K562 (cell line): ENCODE measurements at regions not wholly inside any gene's neighbourhood (a gene's known extent, or its start where the extent isn't known, plus 50 kb on each side); places are given as distances from the start of the nearest gene placed in this dataset.

Experiments used
- BACH1 ChIP-seq: fragments of 200-800 bp; sonication (Bioruptor generic); IDR thresholded peaks from 2 replicates; pipeline ENCODE4 v1.6.1; 2016; ENCODE audit warnings: missing genetic modification characterization, missing compliant biosample characterization
- ESRRA ChIP-seq: fragments of 450-650 bp; IDR thresholded peaks from 2 replicates; pipeline ENCODE4 v1.6.1; 2014; ENCODE audit warnings: low read depth, mild to moderate bottlenecking, moderate library complexity, borderline replicate concordance
- GABPB2 ChIP-seq: fragments of 250-450 bp; sonication (Bioruptor Pico); conservative IDR thresholded peaks from 2 replicates; pipeline ENCODE4 v1.5.1; 2021; ENCODE audit warnings: mild to moderate bottlenecking
- HNRNPUL1 ChIP-seq: fragments of 200-400 bp; formaldehyde crosslinking; IDR thresholded peaks from 2 replicates; pipeline ENCODE4 v1.6.1; 2017; ENCODE audit warnings: low read length
- KAT2B ChIP-seq: IDR thresholded peaks from one replicate; pipeline ENCODE4 v1.6.1; 2012; ENCODE audit warnings: low read depth, mild to moderate bottlenecking, control low read depth, inconsistent platforms, low read length, moderate library complexity
- KLF10 ChIP-seq: fragments of 250-450 bp; sonication (Bioruptor Pico); IDR thresholded peaks from 2 replicates; pipeline ENCODE4 v1.6.1; 2021; ENCODE audit warnings: matching md5 sums
- MCM7 ChIP-seq, 2 experiments: fragments of 450-650 bp; IDR thresholded peaks; 2 replicates each; pipeline ENCODE4 v1.6.1; 2016 to 2018
- NR2C2 ChIP-seq, 2 experiments: fragments of 200-800 bp in 1 of 2; sonication (Bioruptor generic) in 1 of 2; sonication (generic) in 1 of 2; formaldehyde crosslinking in 1 of 2; IDR thresholded peaks; 2 replicates each; pipeline versions ENCODE4 v1.6.1 to v1.8.0; 2016 to 2022; ENCODE audit warnings: mild to moderate bottlenecking in 1 of 2, missing compliant biosample characterization in 1 of 2, missing genetic modification characterization in 1 of 2, missing genetic modification reagents in 1 of 2
- NR3C1 ChIP-seq: sonication (generic); formaldehyde crosslinking; IDR thresholded peaks from 2 replicates; pipeline ENCODE4 v1.8.1; 2022; ENCODE audit warnings: missing genetic modification reagents
- PTBP1 ChIP-seq: fragments of 200-400 bp; formaldehyde crosslinking; IDR thresholded peaks from 2 replicates; pipeline ENCODE4 v1.6.1; 2017; ENCODE audit warnings: low read depth, low read length
- SMARCA5 ChIP-seq: fragments of 450-650 bp; IDR thresholded peaks from 2 replicates; pipeline ENCODE4 v1.6.1; 2016
- SOX6 ChIP-seq: fragments of 450-650 bp; IDR thresholded peaks from 2 replicates; pipeline ENCODE4 v1.6.1; 2014; ENCODE audit warnings: mild to moderate bottlenecking
- ZFP36 ChIP-seq: fragments of 150-350 bp; IDR thresholded peaks from 2 replicates; pipeline ENCODE4 v1.6.1; 2018; ENCODE audit warnings: low read length, low read depth; ENCODE audit not compliant: partially characterized antibody
- ZNF197 ChIP-seq: fragments of 200-800 bp; sonication (Bioruptor generic); IDR thresholded peaks from 2 replicates; pipeline ENCODE4 v1.6.1; 2016; ENCODE audit warnings: low read depth, missing genetic modification characterization, missing compliant biosample characterization
- ZNF589 ChIP-seq: fragments of 200-800 bp; sonication (Bioruptor generic); IDR thresholded peaks from 2 replicates; pipeline ENCODE4 v1.6.1; 2016; ENCODE audit warnings: low read depth, missing genetic modification characterization, missing compliant biosample characterization
- ZNF75A ChIP-seq: fragments of 450-650 bp; formaldehyde crosslinking; IDR thresholded peaks from 2 replicates; pipeline ENCODE4 v1.4.0; 2020; ENCODE audit warnings: mild to moderate bottlenecking
- ZNF766 ChIP-seq: fragments of 200-800 bp; sonication (Bioruptor generic); conservative IDR thresholded peaks from 2 replicates; pipeline ENCODE4 v1.6.1; 2016; ENCODE audit warnings: missing genetic modification characterization, missing compliant biosample characterization
- TF ChIP-seq, protein P1 (sequence below): fragments of 250-450 bp; sonication (Bioruptor Pico); IDR thresholded peaks from 2 replicates; pipeline ENCODE4 v1.8.0; 2022; ENCODE audit warnings: inconsistent platforms
- TF ChIP-seq, protein P2 (sequence below): IDR thresholded peaks from 2 replicates; pipeline ENCODE4 v1.6.1; 2011; ENCODE audit not compliant: insufficient read length; ENCODE audit errors: extremely low read depth
- TF ChIP-seq, protein P3 (sequence below), 3 experiments: fragments of 200-800 bp in 1 of 3; sonication (Bioruptor generic) in 1 of 3; sonication (generic) in 1 of 3; formaldehyde crosslinking in 1 of 3; IDR thresholded peaks; 2 replicates each; pipeline versions ENCODE4 v1.6.1 to v1.8.0; 2016 to 2022; ENCODE audit warnings: mild to moderate bottlenecking in 2 of 3, missing compliant biosample characterization in 2 of 3, missing genetic modification characterization in 2 of 3, missing genetic modification reagents in 1 of 3

DNA sequence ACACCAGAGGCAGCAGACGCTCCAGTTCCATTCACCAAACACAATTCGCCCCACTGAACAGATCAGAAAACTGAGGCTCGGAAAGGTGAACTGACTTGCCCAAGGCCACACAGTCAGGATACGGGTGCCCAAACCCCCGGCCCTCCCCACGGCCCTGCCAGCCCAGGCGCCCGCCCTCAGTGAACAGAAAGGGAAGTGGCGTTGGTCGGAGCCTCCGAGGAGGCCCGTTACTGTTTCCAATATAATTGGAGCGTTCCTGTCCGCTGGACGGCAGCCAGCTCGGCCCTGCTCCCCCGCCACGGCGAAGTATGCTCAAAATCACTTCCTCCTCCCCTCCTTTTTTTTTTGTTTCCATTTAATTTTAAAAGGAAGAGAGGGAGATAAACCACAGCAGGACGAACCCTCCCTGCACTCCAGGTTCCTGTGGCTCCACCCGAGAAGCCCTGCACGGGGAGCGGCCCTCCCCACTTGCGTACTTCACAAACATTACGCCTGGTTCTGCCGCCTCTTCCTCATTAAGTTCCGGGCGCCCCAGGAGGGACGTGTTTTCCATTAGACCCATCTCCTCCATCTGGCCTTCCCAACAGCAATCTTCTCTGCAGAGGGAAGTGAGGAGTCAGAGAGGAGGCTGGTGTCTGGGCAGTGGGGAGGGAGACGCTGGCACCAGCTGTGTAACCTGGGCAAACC, 61.1 kb downstream of the NCOR2 start (continued):
- TF ChIP-seq ESRRA (peak; percentile 80), MCM7 (IDR thresholded peaks at IDR 0.05) (no peak), NR2C2 (CRISPR knock-in tag; IDR thresholded peaks at IDR 0.05) (no peak), NR2C2 (tag; IDR thresholded peaks at IDR 0.05) (no peak), PTBP1 (no peak), SOX6 (peak; percentile 30; the same call in 1 of the 2 replicates), HNRNPUL1 (no peak), ZNF75A (no peak), KLF10 (no peak), KAT2B (no peak), ZFP36 (no peak), ZNF766 (0 out of 2 replicates have a peak, but pooled peaks have one; percentile 48), ZNF589 (no peak), ZNF197 (CRISPR knock-in tag) (no peak), SMARCA5 (peak; percentile 88), NR3C1 (no peak), GABPB2 (CRISPR knock-in tag) (no peak), BACH1 (tag) (no peak)
- TF ChIP-seq, protein P1, sequence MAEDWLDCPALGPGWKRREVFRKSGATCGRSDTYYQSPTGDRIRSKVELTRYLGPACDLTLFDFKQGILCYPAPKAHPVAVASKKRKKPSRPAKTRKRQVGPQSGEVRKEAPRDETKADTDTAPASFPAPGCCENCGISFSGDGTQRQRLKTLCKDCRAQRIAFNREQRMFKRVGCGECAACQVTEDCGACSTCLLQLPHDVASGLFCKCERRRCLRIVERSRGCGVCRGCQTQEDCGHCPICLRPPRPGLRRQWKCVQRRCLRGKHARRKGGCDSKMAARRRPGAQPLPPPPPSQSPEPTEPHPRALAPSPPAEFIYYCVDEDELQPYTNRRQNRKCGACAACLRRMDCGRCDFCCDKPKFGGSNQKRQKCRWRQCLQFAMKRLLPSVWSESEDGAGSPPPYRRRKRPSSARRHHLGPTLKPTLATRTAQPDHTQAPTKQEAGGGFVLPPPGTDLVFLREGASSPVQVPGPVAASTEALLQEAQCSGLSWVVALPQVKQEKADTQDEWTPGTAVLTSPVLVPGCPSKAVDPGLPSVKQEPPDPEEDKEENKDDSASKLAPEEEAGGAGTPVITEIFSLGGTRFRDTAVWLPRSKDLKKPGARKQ (CRISPR knock-in tag): 0 out of 2 replicates have a peak, but pooled peaks have one; percentile 21
- TF ChIP-seq, protein P2, sequence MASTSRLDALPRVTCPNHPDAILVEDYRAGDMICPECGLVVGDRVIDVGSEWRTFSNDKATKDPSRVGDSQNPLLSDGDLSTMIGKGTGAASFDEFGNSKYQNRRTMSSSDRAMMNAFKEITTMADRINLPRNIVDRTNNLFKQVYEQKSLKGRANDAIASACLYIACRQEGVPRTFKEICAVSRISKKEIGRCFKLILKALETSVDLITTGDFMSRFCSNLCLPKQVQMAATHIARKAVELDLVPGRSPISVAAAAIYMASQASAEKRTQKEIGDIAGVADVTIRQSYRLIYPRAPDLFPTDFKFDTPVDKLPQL: no peak
- TF ChIP-seq, protein P3, sequence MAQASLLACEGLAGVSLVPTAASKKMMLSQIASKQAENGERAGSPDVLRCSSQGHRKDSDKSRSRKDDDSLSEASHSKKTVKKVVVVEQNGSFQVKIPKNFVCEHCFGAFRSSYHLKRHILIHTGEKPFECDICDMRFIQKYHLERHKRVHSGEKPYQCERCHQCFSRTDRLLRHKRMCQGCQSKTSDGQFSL (CRISPR knock-in tag; IDR thresholded peaks at IDR 0.05): peak; percentile 17; the same call in 1 of the 2 replicates
- TF ChIP-seq, protein P3 (tag; IDR thresholded peaks at IDR 0.05): no peak
